ENCODE measurements at regions not wholly inside any gene's neighbourhood (a gene's known extent, or its start where the extent isn't known, plus 50 kb on each side); places are given as distances from the start of the nearest gene placed in this dataset.
A peak's percentile ranks its signal among the peaks of the same experiment; 100 is the strongest.
"Not testable (repeated sequence)": the region's sequence is repeated elsewhere in the genome, so short reads cannot be mapped to it uniquely, and the experiment has no call there.

DNA sequence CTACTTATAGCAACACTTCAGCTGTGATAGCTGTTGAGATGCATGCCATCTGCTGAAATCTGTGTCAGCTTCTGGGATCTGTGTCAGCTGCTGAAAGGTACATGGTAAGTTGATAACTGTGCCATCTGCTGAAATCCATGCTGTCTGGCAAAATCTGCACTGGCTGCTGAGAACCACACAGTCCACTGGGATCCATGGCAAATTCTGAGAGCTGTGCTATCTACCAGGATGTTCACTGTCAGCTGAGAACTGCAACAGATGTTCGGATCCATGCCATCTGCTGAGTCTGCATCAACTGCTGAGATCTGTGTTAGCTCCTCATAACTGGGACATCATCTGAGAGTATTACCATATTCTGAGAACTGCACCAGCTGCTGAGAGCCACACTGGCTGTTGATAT, 430.5 kb upstream of the POU3F4 start:
- no peak for FAIRE-seq

DNA sequence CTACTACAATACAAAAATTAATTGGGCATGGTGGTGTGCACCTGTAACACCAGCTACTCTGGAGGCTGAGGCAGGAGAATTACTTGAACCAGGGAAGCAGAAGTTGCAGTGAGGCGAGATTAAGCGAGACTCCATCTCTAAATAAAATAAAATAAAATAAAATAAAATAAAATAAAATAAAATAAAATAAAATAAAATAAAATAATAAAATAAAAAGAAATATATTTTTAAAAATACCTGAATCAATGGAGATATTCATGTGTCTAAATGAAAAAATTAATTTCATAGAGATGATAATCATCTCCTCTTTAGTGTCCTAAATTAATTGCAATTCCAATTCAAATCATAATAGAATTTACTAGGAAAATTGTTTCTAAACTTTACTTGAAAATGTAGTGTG, 406.1 kb upstream of the POU3F4 start:
- FAIRE-seq: peak; percentile 63

DNA sequence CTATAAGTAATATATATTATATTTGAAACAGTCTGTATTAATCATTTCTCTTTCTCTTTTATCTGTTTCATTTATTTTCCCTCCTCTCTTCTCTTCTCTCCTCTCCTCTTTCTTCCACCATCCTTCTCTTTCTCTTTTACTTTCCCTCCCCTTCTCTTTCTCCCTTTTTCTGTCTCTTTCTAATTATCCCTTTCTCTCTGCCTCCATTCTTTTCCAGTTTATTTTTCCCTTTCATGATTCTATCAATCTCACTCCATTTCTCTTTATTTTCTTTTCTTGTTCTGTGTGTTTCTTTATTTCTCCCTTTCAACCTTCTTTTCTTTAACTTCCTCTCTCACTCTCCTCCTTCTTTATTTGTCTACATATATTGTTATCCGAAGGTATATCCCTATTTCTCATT, 399.8 kb upstream of the POU3F4 start:
- FAIRE-seq: no peak

DNA sequence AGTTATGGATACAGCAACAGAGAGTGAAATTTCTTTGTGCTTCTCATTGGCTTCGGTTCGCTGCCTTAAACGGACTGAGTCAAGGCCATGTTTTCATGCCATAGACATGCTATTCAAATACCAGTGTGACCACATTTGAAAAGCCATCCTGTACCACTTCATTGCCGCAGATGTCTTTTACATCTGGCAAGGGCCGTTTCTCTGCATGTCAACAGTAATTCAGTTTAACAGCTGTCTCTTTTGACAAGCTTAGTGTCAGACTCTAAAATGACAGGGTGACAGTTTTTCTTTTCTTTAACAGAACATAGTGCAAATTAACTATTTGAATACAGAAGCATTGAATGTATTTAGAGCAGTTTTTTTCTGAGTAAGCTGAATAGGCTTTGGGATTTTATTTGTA, 362.2 kb upstream of the POU3F4 start:
- no peak for FAIRE-seq

DNA sequence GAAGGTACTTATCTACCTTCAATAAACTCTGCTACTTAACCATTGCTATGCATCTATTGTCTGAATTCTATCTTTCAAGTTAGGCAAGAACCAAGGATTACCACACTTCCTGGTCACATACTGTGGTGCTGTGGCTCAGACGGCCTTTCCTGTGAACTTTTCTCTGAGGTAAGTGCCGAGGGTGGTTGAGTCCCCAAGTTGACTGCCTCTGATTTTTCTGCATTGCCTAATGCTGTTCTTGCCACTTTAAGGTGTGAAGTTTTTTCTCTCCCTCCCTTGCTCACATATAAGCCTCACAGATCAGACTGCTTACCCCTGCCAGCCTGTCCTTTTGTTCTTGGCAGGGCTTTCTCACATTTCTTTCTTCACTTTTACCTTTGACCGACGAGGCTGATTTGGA, 348.0 kb upstream of the POU3F4 start:
- FAIRE-seq: no peak

DNA sequence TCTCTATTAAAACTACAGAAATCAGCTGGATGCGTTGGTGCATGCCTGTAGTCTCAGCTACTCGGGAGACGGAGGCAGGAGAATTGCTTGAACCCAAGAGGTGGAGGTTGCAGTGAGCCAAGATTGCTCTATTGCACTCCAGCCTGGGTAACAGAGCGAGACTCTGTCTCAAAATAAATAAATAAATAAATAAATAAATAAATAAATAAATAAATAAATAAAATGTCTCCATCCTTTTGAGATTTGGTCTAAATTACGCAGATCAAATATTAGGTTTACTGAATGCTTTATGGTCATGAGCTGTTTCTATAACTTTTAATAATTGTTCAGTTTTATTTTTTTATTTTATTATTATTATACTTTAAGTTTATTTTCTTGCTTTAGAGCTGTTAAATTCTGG, 344.0 kb upstream of the POU3F4 start:
- not testable (repeated sequence) for FAIRE-seq

DNA sequence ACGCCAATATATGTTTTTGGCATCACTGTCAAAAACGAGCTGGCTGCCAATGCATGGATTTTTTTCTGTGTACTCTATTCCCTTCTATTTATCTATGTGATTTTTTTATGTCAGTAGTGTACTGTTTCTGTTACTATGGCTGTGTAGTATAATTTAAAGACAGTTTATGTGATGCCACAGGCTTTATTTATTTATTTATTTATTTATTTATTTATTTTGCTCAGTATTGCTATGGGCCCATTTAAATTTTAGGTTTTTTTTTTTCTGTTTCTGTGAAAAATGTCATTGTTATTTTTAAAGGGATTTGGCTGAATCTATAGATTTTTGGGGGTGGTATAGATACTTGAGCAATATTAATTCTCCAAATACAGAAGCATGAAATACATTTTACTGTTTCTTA, 338.4 kb upstream of the POU3F4 start:
- FAIRE-seq: no peak

DNA sequence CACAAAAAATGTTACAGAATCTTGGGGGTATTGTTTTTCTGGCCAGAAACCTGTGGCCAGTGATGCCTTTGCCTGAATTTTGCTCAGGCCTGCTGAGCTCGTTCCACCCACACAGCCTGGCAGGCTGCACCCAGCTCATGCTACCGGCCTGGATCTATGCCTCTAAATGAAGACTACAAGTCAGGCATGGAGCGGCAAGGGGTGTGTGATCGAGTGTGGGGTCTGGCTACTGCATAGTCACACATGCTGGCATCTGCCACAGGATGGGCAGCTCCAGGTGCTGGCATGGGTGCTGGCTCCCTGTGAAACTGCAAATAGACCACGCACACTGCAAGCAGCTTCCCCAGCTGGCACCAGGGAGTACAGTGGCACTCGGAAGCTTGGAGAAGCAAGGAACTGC, 323.1 kb upstream of the POU3F4 start:
- FAIRE-seq: no peak

DNA sequence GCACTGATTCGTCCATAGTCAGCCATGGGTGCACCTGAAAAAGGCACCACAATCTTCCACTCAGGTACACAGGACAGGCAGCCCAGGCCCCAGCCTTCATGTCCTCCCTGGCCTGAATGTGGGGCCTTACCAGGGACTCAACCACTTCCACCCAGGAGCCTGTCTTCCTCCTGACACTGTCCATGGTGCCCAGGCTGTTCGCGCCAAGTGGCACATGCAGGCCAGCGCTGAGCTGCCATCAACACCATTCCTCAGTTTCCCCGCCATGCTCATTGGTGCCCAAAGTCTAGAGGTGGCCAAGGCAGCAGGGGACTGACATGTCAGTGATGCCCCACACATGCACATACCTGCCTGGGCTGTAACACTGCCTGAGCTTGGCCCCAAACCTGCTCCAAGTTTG, 322.2 kb upstream of the POU3F4 start:
- FAIRE-seq: no peak

DNA sequence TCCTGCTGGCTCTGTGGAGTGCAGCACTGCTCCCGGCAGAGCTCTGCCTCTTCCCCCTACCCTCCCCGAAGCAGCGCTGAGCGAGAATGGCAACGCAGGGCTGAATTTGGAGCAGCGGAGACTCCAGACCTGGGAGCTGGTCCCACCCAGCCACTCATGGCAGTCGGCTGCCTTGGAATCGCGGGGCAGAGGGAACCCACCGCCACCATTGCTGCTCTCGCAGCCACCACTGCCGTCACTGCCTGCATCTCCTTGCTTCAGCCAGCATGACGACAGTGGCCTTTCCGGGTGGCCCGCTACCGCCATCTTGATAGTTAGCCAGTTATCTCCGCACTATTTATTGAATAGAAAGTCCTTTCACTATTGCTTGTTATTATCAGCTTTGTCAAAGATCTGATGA, 321.5 kb upstream of the POU3F4 start:
- no peak for FAIRE-seq

All from A204.1 (cell line).